ENCODE measurements at regions not wholly inside any gene's neighbourhood (a gene's known extent, or its start where the extent isn't known, plus 50 kb on each side); places are given as distances from the start of the nearest gene placed in this dataset.

DNA sequence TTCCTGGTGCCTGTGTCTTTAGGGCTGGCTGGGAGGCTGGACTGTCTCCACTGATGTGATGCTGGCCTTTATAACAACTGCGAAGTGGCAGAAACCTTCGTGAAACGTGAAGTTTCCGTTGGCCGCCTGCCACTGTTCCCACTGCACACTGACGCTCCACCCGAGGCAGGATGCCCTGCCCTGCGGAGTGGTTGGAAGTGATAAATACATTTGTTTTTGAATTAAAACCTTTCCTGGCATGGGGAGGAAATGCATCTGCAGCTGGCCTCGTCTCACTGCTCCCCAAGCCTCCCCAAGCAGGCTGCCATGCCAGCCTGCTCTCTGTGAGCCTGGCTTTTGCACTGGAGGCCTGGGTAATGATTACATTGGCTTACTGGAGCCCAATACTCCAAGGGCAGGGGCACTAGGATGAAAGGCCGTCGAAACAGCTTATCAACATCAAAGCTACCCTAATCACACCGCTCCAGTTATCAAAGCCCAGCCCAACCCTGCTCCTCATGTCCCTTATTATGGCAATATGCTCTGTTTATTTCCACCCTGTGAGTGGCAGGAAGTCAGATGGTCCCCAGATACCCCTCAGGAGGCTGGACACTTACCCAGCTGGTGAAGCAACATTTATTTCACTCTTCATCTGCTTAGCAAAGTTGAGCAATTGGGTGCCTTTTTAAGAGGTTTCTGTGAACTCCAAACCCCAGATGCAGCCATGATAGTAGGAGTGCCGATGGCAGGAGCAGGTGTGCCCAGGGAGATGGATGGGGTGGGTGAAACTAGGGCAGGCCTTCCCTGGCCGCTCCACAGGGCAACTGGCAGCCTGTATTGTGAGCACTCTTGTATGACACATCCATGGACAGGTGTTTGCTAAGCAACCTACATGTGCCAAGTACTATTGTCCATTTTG is 97.4 kb upstream of the ITGA6 start:
- no peak overlapping the region for H3K4me3 ChIP-seq (ENCODE audit: low read length)
- no peak for DNase-seq (ENCODE audit: low read depth)
- TF ChIP-seq, protein P1, sequence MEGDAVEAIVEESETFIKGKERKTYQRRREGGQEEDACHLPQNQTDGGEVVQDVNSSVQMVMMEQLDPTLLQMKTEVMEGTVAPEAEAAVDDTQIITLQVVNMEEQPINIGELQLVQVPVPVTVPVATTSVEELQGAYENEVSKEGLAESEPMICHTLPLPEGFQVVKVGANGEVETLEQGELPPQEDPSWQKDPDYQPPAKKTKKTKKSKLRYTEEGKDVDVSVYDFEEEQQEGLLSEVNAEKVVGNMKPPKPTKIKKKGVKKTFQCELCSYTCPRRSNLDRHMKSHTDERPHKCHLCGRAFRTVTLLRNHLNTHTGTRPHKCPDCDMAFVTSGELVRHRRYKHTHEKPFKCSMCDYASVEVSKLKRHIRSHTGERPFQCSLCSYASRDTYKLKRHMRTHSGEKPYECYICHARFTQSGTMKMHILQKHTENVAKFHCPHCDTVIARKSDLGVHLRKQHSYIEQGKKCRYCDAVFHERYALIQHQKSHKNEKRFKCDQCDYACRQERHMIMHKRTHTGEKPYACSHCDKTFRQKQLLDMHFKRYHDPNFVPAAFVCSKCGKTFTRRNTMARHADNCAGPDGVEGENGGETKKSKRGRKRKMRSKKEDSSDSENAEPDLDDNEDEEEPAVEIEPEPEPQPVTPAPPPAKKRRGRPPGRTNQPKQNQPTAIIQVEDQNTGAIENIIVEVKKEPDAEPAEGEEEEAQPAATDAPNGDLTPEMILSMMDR (IDR thresholded peaks at IDR 0.05; ENCODE audit: insufficient read depth, low read depth, low read length, missing control alignments), result no peak

GRCh38 chr2:172332507-172332906 is 94.9 kb upstream of the ITGA6 start:
- TF ChIP-seq, protein P1 (IDR thresholded peaks at IDR 0.05; ENCODE audit: insufficient read depth, low read depth, low read length, missing control alignments), result no peak
- no peak for DNase-seq (ENCODE audit: low read depth)
- no peak overlapping the region for H3K4me3 ChIP-seq (ENCODE audit: low read length)

- no peak overlapping the region for H3K4me3 ChIP-seq (ENCODE audit: low read length)
- TF ChIP-seq, protein P1 (IDR thresholded peaks at IDR 0.05; ENCODE audit: insufficient read depth, low read depth, low read length, missing control alignments), result no peak
- no peak for DNase-seq (ENCODE audit: low read depth)
These were observed 94.0 kb upstream of the ITGA6 start for GRCh38 chr2:172333235-172333977.

DNA sequence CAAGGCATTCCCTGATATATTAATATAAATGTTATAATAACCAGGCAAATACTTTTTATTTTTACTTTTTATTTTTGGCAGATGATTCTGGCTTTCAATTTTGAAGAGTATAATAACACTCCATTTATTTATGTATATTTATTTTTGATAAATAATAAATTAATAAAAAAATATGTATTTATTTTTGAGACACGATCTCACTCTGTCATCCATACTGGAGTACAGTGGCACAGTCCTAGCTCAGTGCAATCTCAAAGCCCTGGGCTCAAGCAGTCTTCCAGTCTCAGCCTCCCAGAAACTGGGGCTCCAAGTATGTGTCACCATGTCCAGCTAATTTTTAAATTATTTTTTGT is 93.4 kb upstream of the ITGA6 start:
- TF ChIP-seq, protein P1 (IDR thresholded peaks at IDR 0.05; ENCODE audit: insufficient read depth, low read depth, low read length, missing control alignments), result no peak
- H3K4me3 ChIP-seq (ENCODE audit: low read length), result no peak overlapping the region
- no peak for DNase-seq (ENCODE audit: low read depth)

DNA sequence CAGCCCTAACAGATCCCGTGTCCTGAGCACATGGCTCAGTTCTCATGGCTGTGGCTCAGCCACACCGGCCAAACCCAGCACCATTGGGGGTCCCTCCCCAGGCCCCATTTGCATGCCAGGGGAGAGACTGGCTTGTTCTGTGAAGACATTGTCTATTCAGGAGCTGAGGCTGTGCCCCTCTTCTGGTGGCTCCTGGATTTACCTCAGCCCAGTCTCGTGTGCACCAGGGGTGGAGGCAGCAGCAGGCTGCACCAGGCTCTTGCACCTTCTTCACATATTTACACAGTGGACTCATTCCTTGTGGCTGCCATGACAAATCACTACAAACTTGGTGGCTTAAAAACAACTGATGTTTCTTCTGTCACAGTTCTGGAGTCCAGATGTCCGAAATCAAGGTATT is 92.4 kb upstream of the ITGA6 start:
- H3K4me3 ChIP-seq (ENCODE audit: low read length), result no peak overlapping the region
- TF ChIP-seq, protein P1 (IDR thresholded peaks at IDR 0.05; ENCODE audit: insufficient read depth, low read depth, low read length, missing control alignments), result no peak
- DNase-seq (ENCODE audit: low read depth), result no peak

GRCh38 chr2:172335736-172336135 is 91.7 kb upstream of the ITGA6 start:
- no peak overlapping the region for H3K4me3 ChIP-seq (ENCODE audit: low read length)
- TF ChIP-seq, protein P1 (IDR thresholded peaks at IDR 0.05; ENCODE audit: insufficient read depth, low read depth, low read length, missing control alignments), result no peak
- no peak for DNase-seq (ENCODE audit: low read depth)
